Ammon's horn (tissue), 1 donor: ENCODE measurements at regions not wholly inside any gene's neighbourhood (a gene's known extent, or its start where the extent isn't known, plus 50 kb on each side); places are given as distances from the start of the nearest gene placed in this dataset.
A peak's percentile ranks its signal among the peaks of the same experiment; 100 is the strongest.

ENCODE experiments used
- DNase-seq: peaks from one replicate; pipeline ENCODE4 v3.0.0-alpha.2; 2016; ENCODE audit warnings: low spot score

GRCh38 chr2:57834666-57835065, 211.9 kb upstream of the VRK2 start:
- DNase-seq, result no peak

GRCh38 chr2:57842531-57842930, 204.1 kb upstream of the VRK2 start:
- DNase-seq, result no peak

- no peak for DNase-seq
These were observed 203.4 kb upstream of the VRK2 start for GRCh38 chr2:57843158-57843557.

- no peak for DNase-seq
These were observed 197.9 kb upstream of the VRK2 start for GRCh38 chr2:57848723-57849122.

- DNase-seq, result no peak
These were observed 196.8 kb upstream of the VRK2 start for GRCh38 chr2:57849843-57850242.

GRCh38 chr2:57850415-57851130, 196.0 kb upstream of the VRK2 start:
- no peak for DNase-seq

GRCh38 chr2:57855212-57855611, 191.4 kb upstream of the VRK2 start:
- no peak for DNase-seq

- no peak for DNase-seq
These were observed 186.9 kb upstream of the VRK2 start for GRCh38 chr2:57859755-57860154.

- no peak for DNase-seq
These were observed 184.5 kb upstream of the VRK2 start for GRCh38 chr2:57862153-57862552.

- no peak for DNase-seq
These were observed 183.9 kb upstream of the VRK2 start for GRCh38 chr2:57862727-57863126.

GRCh38 chr2:57864926-57865325, 181.7 kb upstream of the VRK2 start:
- DNase-seq, result no peak

GRCh38 chr2:57867730-57868129, 178.9 kb upstream of the VRK2 start:
- no peak for DNase-seq

- no peak for DNase-seq
These were observed 177.9 kb upstream of the VRK2 start for GRCh38 chr2:57868619-57869139.

GRCh38 chr2:57869758-57870344, 176.8 kb upstream of the VRK2 start:
- no peak for DNase-seq

- DNase-seq, result no peak
These were observed 170.3 kb upstream of the VRK2 start for GRCh38 chr2:57876313-57876712.

- no peak for DNase-seq
These were observed 168.8 kb upstream of the VRK2 start for GRCh38 chr2:57877811-57878170.

- peak; percentile 37 for DNase-seq
These were observed 168.3 kb upstream of the VRK2 start for GRCh38 chr2:57878171-57878865.

- DNase-seq, result no peak
These were observed 167.8 kb upstream of the VRK2 start for GRCh38 chr2:57878866-57879210.

GRCh38 chr2:57880446-57880845, 166.2 kb upstream of the VRK2 start:
- DNase-seq, result no peak

- DNase-seq, result no peak
These were observed 165.6 kb upstream of the VRK2 start for GRCh38 chr2:57880967-57881366.

- DNase-seq, result no peak
These were observed 164.4 kb upstream of the VRK2 start for GRCh38 chr2:57881998-57882888.

- DNase-seq, result peak; percentile 54
These were observed 163.6 kb upstream of the VRK2 start for GRCh38 chr2:57882895-57883515.
